Glutamatergic neuron (in vitro differentiated cells): ENCODE measurements at regions not wholly inside any gene's neighbourhood (a gene's known extent, or its start where the extent isn't known, plus 50 kb on each side); places are given as distances from the start of the nearest gene placed in this dataset.

Experiments
- DNase-seq: peaks from one replicate; pipeline ENCODE4 v3.0.0; 2022
- H3K27ac Mint-ChIP-seq: one replicate; pipeline ENCODE4 v1.8.0; 2020; ENCODE audit warnings: mild to moderate bottlenecking, mixed read lengths, inconsistent platforms; ENCODE audit not compliant: unreplicated experiment
- H3K27me3 Mint-ChIP-seq: one replicate; pipeline ENCODE4 v1.8.0; 2020; ENCODE audit warnings: mild to moderate bottlenecking, moderate library complexity, mixed read lengths, inconsistent platforms; ENCODE audit not compliant: unreplicated experiment
- H3K36me3 Mint-ChIP-seq: one replicate; pipeline ENCODE4 v1.8.0; 2020; ENCODE audit warnings: mild to moderate bottlenecking, mixed read lengths, inconsistent platforms; ENCODE audit not compliant: unreplicated experiment
- H3K4me1 Mint-ChIP-seq: one replicate; pipeline ENCODE4 v1.8.0; 2020; ENCODE audit warnings: mild to moderate bottlenecking, low read depth, mixed read lengths, inconsistent platforms; ENCODE audit not compliant: unreplicated experiment
- H3K4me3 Mint-ChIP-seq: one replicate; pipeline ENCODE4 v1.8.0; 2020; ENCODE audit warnings: mild to moderate bottlenecking, mixed read lengths, inconsistent platforms; ENCODE audit not compliant: unreplicated experiment
- H3K9me3 Mint-ChIP-seq: one replicate; pipeline ENCODE4 v1.8.0; 2020; ENCODE audit warnings: mild to moderate bottlenecking, moderate library complexity, mixed read lengths, inconsistent platforms; ENCODE audit not compliant: unreplicated experiment
- CTCF ChIP-seq: fragments of 200-600 bp; sonication (generic); IDR thresholded peaks from one replicate; pipeline ENCODE4 v1.5.0; 2021; ENCODE audit not compliant: partially characterized antibody, unreplicated experiment

DNA sequence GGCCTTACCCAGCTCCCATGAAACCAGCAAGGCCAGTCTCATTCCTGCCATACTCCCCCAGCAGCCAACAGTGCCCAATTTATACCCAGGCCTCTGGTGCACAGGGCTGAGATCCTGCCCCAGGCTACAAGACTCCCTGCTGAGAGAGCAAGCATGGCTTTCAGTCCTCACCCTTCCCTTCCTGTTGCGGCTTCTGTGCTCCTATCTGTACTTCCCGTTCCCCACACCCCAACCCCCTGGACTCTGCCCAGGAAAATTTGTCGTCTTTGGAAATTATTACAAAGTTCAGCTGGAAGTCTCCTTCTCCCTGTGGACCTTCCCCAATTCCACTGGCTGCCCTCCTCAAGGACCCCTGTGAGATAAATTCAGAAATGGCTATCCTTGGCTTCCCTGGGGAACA lies 84.1 kb upstream of the GK2 start:
- H3K27me3 Mint-ChIP-seq = peaks cover 2% of the 10 kb centered on the region
- no peak overlapping the region for H3K27ac Mint-ChIP-seq
- no peak overlapping the region for H3K4me3 Mint-ChIP-seq
- peaks cover 7% of the 10 kb centered on the region for H3K36me3 Mint-ChIP-seq
- no peak for DNase-seq
- H3K9me3 Mint-ChIP-seq = no peaks in the 10 kb centered on the region
- TF ChIP-seq CTCF = no peak
- peaks cover 3% of the 10 kb centered on the region for H3K4me1 Mint-ChIP-seq

- no peaks in the 10 kb centered on the region for H3K4me1 Mint-ChIP-seq
- H3K9me3 Mint-ChIP-seq = peaks cover 2% of the 10 kb centered on the region
- H3K36me3 Mint-ChIP-seq = peaks cover 7% of the 10 kb centered on the region
- peaks cover 2% of the 10 kb centered on the region for H3K27me3 Mint-ChIP-seq
- DNase-seq = no peak
- no peak overlapping the region for H3K4me3 Mint-ChIP-seq
- H3K27ac Mint-ChIP-seq = no peak overlapping the region
- TF ChIP-seq CTCF = no peak
Measured at GRCh38 chr4:79489506-79489905, 81.5 kb upstream of the GK2 start.

GRCh38 chr4:79476196-79476595 lies 68.2 kb upstream of the GK2 start:
- no peak for TF ChIP-seq CTCF
- DNase-seq = no peak
- Mint-ChIP-seq H3K27ac (no peak overlapping the region), H3K4me3 (no peak overlapping the region), H3K9me3 (peaks cover 2% of the 10 kb centered on the region), H3K4me1 (no peaks in the 10 kb centered on the region), H3K27me3 (no peaks in the 10 kb centered on the region), H3K36me3 (no peaks in the 10 kb centered on the region)

DNA sequence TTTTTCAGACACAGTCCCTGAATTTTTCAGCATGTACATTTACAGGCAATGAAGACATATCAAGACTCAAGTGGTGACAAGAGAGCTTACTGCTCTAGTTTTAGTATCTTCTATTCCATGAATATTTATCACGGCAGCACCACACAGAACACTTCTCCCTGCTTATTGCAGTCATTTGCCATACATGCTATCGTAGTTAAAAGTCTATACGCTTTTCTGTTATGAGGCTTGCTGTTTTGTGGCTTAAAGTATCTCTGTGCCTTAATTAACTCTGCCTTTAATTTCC lies 65.4 kb upstream of the GK2 start:
- Mint-ChIP-seq H3K4me3 (no peak overlapping the region), H3K4me1 (no peaks in the 10 kb centered on the region), H3K27ac (no peak overlapping the region), H3K9me3 (peaks cover 2% of the 10 kb centered on the region), H3K36me3 (no peaks in the 10 kb centered on the region), H3K27me3 (no peaks in the 10 kb centered on the region)
- no peak for TF ChIP-seq CTCF
- DNase-seq = no peak

DNA sequence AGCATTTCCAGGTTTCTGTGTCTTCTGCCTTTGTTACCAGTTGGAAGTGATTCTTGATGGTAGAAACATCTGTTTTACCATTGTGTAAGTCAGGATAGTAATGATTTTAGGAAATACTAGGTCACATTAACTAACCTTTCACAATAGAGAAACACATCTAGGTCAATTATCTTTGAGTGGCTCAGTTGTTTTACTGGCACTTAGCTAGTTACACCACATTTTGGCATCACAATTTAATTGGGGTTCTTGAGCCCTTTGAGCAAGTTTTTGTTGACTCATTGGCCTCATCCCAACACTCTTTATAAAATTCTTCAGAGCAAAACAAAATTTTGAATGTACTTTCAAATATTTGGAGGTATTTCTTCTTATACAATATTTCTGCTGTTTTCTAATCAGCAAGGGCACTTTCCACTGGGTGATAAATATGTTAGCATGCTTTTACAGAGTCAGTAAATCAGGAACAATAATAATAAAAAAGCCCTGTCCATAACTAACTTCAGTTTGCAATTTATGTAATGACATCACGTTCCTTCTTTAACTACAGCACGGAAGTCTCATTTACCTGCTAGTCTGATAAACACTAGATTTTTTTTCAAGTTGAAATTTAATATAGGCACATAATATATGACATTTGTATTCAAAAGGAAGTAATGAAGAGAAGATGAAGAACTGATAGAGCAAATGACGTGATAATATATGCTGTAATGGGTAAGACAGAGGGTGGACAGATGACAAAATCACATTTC lies 64.8 kb upstream of the GK2 start:
- DNase-seq = no peak
- no peak overlapping the region for H3K27ac Mint-ChIP-seq
- H3K9me3 Mint-ChIP-seq = no peaks in the 10 kb centered on the region
- no peaks in the 10 kb centered on the region for H3K4me1 Mint-ChIP-seq
- TF ChIP-seq CTCF = no peak
- no peak overlapping the region for H3K4me3 Mint-ChIP-seq
- H3K36me3 Mint-ChIP-seq = no peaks in the 10 kb centered on the region
- peaks cover 2% of the 10 kb centered on the region for H3K27me3 Mint-ChIP-seq
